AG04450 (cell line): ENCODE measurements at regions not wholly inside any gene's neighbourhood (a gene's known extent, or its start where the extent isn't known, plus 50 kb on each side); places are given as distances from the start of the nearest gene placed in this dataset.

Source experiments
- CTCF ChIA-PET: fragments of 300-600, 350-600 bp; formaldehyde crosslinking; extraction: SDS; loops from one replicate; lab custom pipeline; 2022; ENCODE audit warnings: antibody characterized with exemption, inconsistent platforms; lab: Charles Lee
- POLR2A ChIA-PET: fragments of 350-600 bp; formaldehyde crosslinking; extraction: SDS; loops from one replicate; lab custom pipeline; 2021; ENCODE audit warnings: antibody characterized with exemption, inconsistent platforms; lab: Yijun Ruan, JAX
- DNase-seq: peaks from one replicate; pipeline ENCODE4 v3.0.0-alpha.2; 2011; ENCODE audit warnings: low read depth, low spot score
- H3K27ac ChIP-seq: one replicate; pipeline ENCODE4 v1.5.1; 2012; ENCODE audit warnings: low read depth, low read length, control low read depth
- H3K27me3 ChIP-seq: one replicate; pipeline ENCODE4 v1.6.0; 2012; ENCODE audit warnings: low read length; ENCODE audit not compliant: control insufficient read depth, insufficient read depth
- H3K4me3 ChIP-seq: 2 replicates; pipeline ENCODE4 v1.5.1; 2011; ENCODE audit warnings: mild to moderate bottlenecking, low read depth, low read length, control low read depth
- H3K9me3 ChIP-seq: 2 replicates; pipeline ENCODE4 v1.5.1; 2012; ENCODE audit warnings: low read length; ENCODE audit not compliant: control insufficient read depth, insufficient read depth
- CTCF ChIP-seq: IDR thresholded peaks from 2 replicates; pipeline ENCODE4 v1.5.1; 2011; ENCODE audit warnings: low read depth, low read length, control low read depth, inconsistent platforms

GRCh38 chr6:22708469-22708868 is 139.1 kb downstream of the HDGFL1 start:
- DNase-seq, result no peak
- TF ChIP-seq CTCF, result no peak
- Histone ChIP-seq H3K4me3 (no peak overlapping the region), H3K27me3 (no peaks in the 10 kb centered on the region), H3K9me3 (no peaks in the 10 kb centered on the region), H3K27ac (no peak overlapping the region)
- POLR2A ChIA-PET, result no interaction called here
- CTCF ChIA-PET, result no interaction called here

GRCh38 chr6:22709803-22710202 is 140.4 kb downstream of the HDGFL1 start:
- Histone ChIP-seq H3K27me3 (no peaks in the 10 kb centered on the region), H3K9me3 (no peaks in the 10 kb centered on the region), H3K27ac (no peak overlapping the region), H3K4me3 (no peak overlapping the region)
- DNase-seq, result no peak
- TF ChIP-seq CTCF, result no peak
- ChIA-PET CTCF (no interaction called here), POLR2A (no interaction called here)

- H3K27ac ChIP-seq, result no peak overlapping the region
- H3K9me3 ChIP-seq, result peaks cover 4% of the 10 kb centered on the region; the same call in 1 of the 2 replicates
- no peak for DNase-seq
- POLR2A ChIA-PET, result no interaction called here
- H3K27me3 ChIP-seq, result no peaks in the 10 kb centered on the region
- no peak for TF ChIP-seq CTCF
- CTCF ChIA-PET, result no interaction called here
- H3K4me3 ChIP-seq, result no peak overlapping the region
These were observed 147.4 kb downstream of the HDGFL1 start for GRCh38 chr6:22716721-22717120.

GRCh38 chr6:22717915-22718314 is 148.5 kb downstream of the HDGFL1 start:
- CTCF ChIA-PET, result no interaction called here

GRCh38 chr6:22722913-22723312 is 153.5 kb downstream of the HDGFL1 start:
- Histone ChIP-seq H3K27ac (no peak overlapping the region), H3K9me3 (peaks cover 4% of the 10 kb centered on the region; the same call in 1 of the 2 replicates), H3K4me3 (no peak overlapping the region), H3K27me3 (no peaks in the 10 kb centered on the region)
- TF ChIP-seq CTCF, result no peak
- ChIA-PET CTCF (interaction anchor here (0.6 kb wide), 1 partner anchor 762 kb away, joined by 14 read pairs; no protein-coding TSS in a partner anchor), POLR2A (no interaction called here)
- DNase-seq, result no peak

More at GRCh38 chr6:22717915-22718314, 148.5 kb downstream of the HDGFL1 start:
- no peaks in the 10 kb centered on the region for H3K27me3 ChIP-seq
- no peak overlapping the region for H3K4me3 ChIP-seq
- DNase-seq, result no peak
- POLR2A ChIA-PET, result no interaction called here
- no peak for TF ChIP-seq CTCF
- H3K27ac ChIP-seq, result no peak overlapping the region
- H3K9me3 ChIP-seq, result peaks cover 4% of the 10 kb centered on the region; the same call in 1 of the 2 replicates
